ENCODE measurements at regions not wholly inside any gene's neighbourhood (a gene's known extent, or its start where the extent isn't known, plus 50 kb on each side); places are given as distances from the start of the nearest gene placed in this dataset.

DNA sequence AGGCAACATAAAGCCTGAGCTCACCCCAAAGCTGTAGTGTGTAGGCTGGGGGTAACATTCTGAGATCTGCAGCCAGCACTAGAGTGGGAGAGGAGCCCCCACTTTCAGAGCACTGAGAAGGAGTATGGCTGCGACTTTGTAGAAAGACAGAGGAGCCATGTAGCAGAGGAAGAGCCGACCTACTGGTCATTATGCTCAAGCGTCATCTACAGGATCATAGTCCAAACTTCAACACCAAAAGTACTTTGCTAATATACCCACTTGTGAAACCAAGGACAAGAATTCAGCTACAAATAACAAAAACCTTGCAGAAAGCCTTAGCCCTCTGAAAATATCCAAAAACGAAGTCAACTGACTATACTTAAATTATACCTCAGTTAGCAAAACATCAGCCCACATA, 330.1 kb downstream of the MAN2A1 start:
- no peaks in the 10 kb centered on the region for H3K4me1 ChIP-seq
- H4K20me1 ChIP-seq, result no peaks in the 10 kb centered on the region
- no peak overlapping the region for H3K4me3 ChIP-seq
- no peaks in the 10 kb centered on the region for H3K27me3 ChIP-seq
- H3K27ac ChIP-seq, result no peak overlapping the region
- H3K36me3 ChIP-seq, result no peaks in the 10 kb centered on the region
- TF ChIP-seq Cebpa-rat (IDR thresholded peaks at IDR 0.05), result no peak
- H3K9ac ChIP-seq, result no peak overlapping the region
- no peak overlapping the region for H3K4me2 ChIP-seq
- no peaks in the 10 kb centered on the region for H3K9me3 ChIP-seq

DNA sequence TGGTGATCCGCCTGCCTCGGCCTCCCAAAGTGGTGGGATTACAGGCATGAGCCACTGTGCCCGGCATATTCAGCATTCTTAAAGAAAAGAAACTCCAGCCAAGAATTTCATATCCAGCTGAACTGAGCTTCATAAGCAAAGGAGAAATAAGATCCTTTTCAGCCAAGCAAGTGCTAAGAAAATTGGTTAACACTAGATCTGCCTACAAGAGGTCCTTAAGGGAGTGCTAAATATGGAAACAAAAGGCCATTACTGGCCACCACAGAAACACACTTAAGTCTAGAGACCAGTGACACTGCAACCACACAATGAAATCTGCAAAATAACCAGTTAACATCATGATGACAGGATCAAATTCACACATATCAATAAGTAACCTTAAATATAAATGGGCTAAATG, 331.5 kb downstream of the MAN2A1 start:
- no peak overlapping the region for H3K4me3 ChIP-seq
- no peaks in the 10 kb centered on the region for H3K36me3 ChIP-seq
- H3K4me2 ChIP-seq, result no peak overlapping the region
- no peaks in the 10 kb centered on the region for H3K4me1 ChIP-seq
- no peaks in the 10 kb centered on the region for H4K20me1 ChIP-seq
- H3K9me3 ChIP-seq, result no peaks in the 10 kb centered on the region
- H3K27me3 ChIP-seq, result no peaks in the 10 kb centered on the region
- no peak overlapping the region for H3K9ac ChIP-seq
- no peak for TF ChIP-seq Cebpa-rat (IDR thresholded peaks at IDR 0.05)
- no peak overlapping the region for H3K27ac ChIP-seq

DNA sequence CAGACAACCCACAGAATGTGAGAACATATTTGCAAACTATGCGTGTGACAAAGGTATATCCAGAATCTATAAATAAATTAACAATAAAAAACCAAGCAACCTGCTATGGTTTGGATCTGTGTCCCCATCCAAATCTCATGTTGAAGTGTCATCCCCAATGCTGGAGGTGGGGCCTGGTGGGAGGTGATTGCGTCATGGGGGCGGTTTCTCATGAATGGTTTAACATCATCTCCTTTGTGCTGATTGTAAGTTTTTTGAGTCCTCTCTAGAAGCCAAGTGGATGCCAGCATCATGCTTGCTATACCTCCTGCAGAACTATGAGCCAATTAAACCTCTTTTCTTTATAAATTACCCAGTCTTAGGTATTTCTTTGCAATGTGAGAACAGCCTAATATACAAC, 335.4 kb downstream of the MAN2A1 start:
- no peaks in the 10 kb centered on the region for H4K20me1 ChIP-seq
- no peaks in the 10 kb centered on the region for H3K9me3 ChIP-seq
- no peaks in the 10 kb centered on the region for H3K27me3 ChIP-seq
- no peak overlapping the region for H3K4me2 ChIP-seq
- H3K4me3 ChIP-seq, result no peak overlapping the region
- TF ChIP-seq Cebpa-rat (IDR thresholded peaks at IDR 0.05), result 0 out of 2 replicates have a peak, but pooled peaks have one; percentile 12
- H3K27ac ChIP-seq, result no peak overlapping the region
- no peaks in the 10 kb centered on the region for H3K36me3 ChIP-seq
- no peak overlapping the region for H3K9ac ChIP-seq
- H3K4me1 ChIP-seq, result no peaks in the 10 kb centered on the region

DNA sequence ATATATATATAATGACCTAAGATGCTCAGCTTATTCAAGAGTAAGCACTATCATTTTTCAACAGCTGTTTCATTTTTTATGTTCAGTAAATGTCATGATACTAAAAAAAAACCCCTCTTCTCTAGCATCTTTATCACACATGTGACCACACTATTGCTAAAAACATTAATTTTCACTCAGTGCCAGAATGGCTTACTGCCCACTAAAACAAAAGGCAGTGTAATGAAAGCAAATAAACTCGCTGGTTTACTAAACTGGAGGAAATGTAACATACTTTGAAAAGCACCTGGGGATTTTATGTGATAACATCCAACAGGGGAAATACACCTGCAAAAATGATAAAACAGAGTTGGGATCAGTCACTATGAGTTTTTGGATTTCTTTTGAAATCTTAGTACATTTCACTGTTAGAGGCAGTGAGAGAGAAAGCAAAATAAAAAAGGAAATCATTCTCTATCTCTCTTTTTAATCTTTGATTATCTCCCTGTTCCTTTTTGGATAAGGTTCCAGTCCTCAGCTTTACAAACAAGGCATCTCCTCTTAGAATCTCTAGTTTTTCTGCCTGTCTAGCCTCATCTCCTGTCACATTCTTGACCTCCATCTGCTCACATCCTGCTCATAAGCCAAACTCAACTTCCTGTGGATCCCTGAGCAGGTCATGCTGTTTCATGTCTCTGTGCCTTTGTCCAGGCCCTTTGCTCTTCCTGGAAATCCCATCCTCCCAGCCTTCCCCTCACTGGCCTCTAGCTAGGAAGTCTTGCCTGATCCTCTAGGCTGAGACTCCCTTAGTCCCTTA, 338.0 kb downstream of the MAN2A1 start:
- no peaks in the 10 kb centered on the region for H3K9me3 ChIP-seq
- no peak overlapping the region for H3K4me2 ChIP-seq
- no peaks in the 10 kb centered on the region for H4K20me1 ChIP-seq

DNA sequence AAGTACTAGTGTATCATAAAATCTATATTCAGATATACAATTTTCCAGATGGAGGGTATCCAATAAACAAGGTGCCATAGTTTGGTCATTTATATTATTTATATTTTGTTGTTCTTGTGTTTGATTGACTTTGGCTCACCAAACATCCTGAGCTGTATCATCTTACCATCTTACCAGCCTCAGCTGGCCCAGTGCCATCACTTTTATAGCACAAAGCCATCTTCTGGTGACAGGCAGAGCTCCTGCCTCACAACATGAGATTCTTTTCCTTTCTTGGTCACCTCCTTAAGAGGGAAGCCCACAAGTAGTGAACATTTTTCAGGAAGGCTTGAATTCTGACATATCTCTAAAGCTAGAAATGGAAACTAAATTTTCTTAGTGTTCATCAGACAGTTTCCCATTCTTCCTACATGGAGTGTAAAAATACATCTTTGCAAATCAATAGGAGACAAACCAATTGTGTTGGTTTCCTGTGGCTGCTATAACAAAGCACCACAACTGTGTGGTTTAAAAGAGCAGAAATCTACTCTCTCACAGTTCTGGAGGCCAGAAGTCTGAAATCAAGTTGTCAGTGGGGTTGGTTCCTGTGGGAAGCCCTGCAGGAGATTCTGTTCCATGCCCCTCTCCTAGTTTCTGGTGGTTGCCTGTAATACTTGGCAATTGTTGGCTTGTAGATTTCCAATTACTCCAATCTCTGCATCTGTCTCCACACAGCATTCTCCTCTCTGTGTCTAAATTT, 341.8 kb downstream of the MAN2A1 start:
- Histone ChIP-seq H3K9ac (no peak overlapping the region), H3K27me3 (no peaks in the 10 kb centered on the region), H3K27ac (no peak overlapping the region), H3K4me3 (no peak overlapping the region), H3K4me1 (no peaks in the 10 kb centered on the region), H3K36me3 (no peaks in the 10 kb centered on the region), H3K9me3 (no peaks in the 10 kb centered on the region), H3K4me2 (no peak overlapping the region), H4K20me1 (no peaks in the 10 kb centered on the region)
- TF ChIP-seq Cebpa-rat (IDR thresholded peaks at IDR 0.05), result no peak

More for the DNA sequence above, 338.0 kb downstream of the MAN2A1 start:
- TF ChIP-seq Cebpa-rat (IDR thresholded peaks at IDR 0.05), result no peak
- Histone ChIP-seq H3K36me3 (no peaks in the 10 kb centered on the region), H3K27me3 (no peaks in the 10 kb centered on the region), H3K4me3 (no peak overlapping the region), H3K4me1 (no peaks in the 10 kb centered on the region), H3K9ac (no peak overlapping the region), H3K27ac (no peak overlapping the region)

DNA sequence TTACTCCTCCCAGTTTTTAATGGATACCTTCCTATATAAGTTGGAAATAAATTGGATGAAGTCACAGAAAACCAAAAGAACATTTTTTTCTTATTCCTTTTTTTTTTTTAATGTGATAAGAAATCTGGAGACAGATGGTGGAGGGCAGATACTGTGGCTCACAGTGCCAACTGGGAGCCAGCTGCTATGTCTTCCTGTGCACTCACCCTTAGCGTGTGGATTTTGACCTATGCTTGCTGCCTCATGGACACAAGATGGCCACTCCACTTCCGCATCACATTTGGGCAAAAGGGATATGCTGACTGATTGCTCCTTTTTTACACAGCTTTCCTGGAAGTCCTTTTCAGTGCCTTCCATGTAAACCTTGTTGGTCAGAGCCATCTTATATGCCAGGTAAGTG, 342.6 kb downstream of the MAN2A1 start:
- Histone ChIP-seq H3K4me2 (no peak overlapping the region), H3K4me3 (no peak overlapping the region), H3K9ac (no peak overlapping the region), H3K36me3 (no peaks in the 10 kb centered on the region), H3K4me1 (no peaks in the 10 kb centered on the region), H3K27me3 (no peaks in the 10 kb centered on the region), H3K27ac (no peak overlapping the region), H4K20me1 (no peaks in the 10 kb centered on the region), H3K9me3 (no peaks in the 10 kb centered on the region)
- TF ChIP-seq Cebpa-rat (IDR thresholded peaks at IDR 0.05), result no peak

DNA sequence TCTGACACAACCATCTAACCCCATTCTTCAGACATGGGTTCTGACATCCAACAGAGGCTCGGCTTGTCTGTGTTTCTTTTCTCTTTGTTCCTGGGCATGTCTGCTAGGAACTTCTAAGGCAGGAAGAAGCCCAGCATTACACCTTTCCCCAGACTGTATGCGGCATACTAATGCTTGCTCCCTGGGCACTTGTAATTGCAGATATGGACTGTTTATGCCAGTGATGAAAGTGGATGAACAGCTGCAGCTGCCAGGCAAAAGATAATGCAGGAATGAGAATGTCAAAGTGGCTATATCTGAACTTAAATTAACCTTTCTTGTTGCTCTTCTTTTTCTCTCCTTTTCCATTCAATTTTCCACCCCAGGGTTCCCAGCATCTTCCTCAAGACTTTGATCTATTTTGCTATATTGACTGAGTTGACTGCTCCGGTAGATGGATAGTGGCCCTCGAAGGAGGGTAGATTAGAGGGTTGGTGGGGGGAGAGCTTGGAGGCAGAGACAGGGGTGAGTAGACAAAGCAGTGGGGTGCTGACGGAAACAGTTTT, 344.4 kb downstream of the MAN2A1 start:
- no peak for TF ChIP-seq Cebpa-rat (IDR thresholded peaks at IDR 0.05)

DNA sequence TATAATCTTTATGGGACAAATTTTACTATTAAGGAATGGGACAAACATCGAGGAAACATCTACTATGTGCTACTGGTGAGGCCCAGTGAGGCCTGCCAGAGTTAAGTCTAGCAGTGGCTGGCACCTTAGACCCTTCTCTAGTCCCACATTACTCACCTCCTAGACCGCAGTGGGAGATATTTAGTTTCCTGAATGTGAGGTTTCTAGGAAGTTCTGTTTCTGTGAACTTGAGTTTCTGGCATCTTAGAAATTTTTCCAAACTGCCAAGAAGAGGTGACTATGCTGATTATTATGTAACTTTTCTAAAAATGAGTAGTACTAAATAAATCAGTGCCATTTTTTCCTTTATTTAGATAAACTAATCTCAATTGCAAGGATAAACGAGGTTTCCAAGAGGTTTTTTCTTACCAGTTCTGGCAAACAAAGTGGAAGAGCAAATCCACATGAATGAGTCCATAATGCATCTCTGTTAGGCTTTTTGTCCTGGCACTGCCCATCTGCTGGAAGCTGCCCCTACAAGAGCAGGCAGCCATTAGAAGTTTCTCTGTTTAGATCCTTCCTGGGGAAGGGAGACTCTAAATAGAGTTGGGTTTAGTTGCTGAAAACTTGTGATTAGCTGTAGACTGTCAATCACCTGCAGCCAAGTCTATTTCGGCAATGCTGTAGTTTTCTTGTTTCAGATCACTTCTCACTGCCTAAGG, 348.7 kb downstream of the MAN2A1 start:
- no peaks in the 10 kb centered on the region for H3K36me3 ChIP-seq
- H4K20me1 ChIP-seq, result no peaks in the 10 kb centered on the region
- no peak overlapping the region for H3K9ac ChIP-seq
- no peak for TF ChIP-seq Cebpa-rat (IDR thresholded peaks at IDR 0.05)
- no peak overlapping the region for H3K4me3 ChIP-seq
- H3K27ac ChIP-seq, result no peak overlapping the region
- peaks cover 23% of the 10 kb centered on the region for H3K9me3 ChIP-seq
- H3K4me1 ChIP-seq, result no peaks in the 10 kb centered on the region
- no peaks in the 10 kb centered on the region for H3K27me3 ChIP-seq
- H3K4me2 ChIP-seq, result no peak overlapping the region

More for the DNA sequence above, 344.4 kb downstream of the MAN2A1 start:
- Histone ChIP-seq H3K27me3 (no peaks in the 10 kb centered on the region), H3K9me3 (no peaks in the 10 kb centered on the region), H3K4me1 (no peaks in the 10 kb centered on the region), H3K4me2 (no peak overlapping the region), H3K36me3 (no peaks in the 10 kb centered on the region), H3K4me3 (no peak overlapping the region), H3K9ac (no peak overlapping the region), H4K20me1 (no peaks in the 10 kb centered on the region), H3K27ac (no peak overlapping the region)

DNA sequence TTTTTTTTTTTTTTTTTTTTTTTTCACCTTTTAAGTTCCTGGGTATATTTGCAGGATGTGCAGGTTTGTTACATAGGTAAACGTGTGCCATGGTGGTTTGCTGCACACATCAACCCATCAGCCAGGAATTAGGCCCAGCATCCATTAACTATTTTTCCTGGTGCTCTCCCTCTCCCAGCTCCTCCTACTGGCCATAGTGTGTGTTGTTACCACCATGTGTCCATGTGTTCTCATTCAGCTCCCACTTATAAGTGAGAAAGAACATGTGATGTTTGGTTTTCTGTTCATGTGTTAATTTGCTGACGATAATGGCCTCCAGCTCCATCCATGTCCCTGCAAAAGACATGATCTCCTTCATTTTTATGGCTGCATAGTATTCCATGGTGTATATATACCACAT, 350.5 kb downstream of the MAN2A1 start:
- H3K27ac ChIP-seq, result no peak overlapping the region
- H4K20me1 ChIP-seq, result no peaks in the 10 kb centered on the region
- H3K4me3 ChIP-seq, result no peak overlapping the region
- H3K9me3 ChIP-seq, result peaks cover 37% of the 10 kb centered on the region
- H3K4me1 ChIP-seq, result no peaks in the 10 kb centered on the region
- no peak overlapping the region for H3K4me2 ChIP-seq
- no peak for TF ChIP-seq Cebpa-rat (IDR thresholded peaks at IDR 0.05)
- H3K27me3 ChIP-seq, result no peaks in the 10 kb centered on the region
- no peak overlapping the region for H3K9ac ChIP-seq
- H3K36me3 ChIP-seq, result no peaks in the 10 kb centered on the region
